Neural cell (in vitro differentiated cells): ENCODE measurements at regions not wholly inside any gene's neighbourhood (a gene's known extent, or its start where the extent isn't known, plus 50 kb on each side); places are given as distances from the start of the nearest gene placed in this dataset.

Experiments
- small RNA-seq, 3 experiments: library from RNA; depleted of rRNA; stranded (forward); fragments of <200 nt; gene quantifications; one replicate each; pipeline ENCODE3, GENCODE V24; 2012

Small RNA genes in the stretch of these regions (small RNA-seq; reads per million reads assigned to genes)
- gene RF00004, result 0 to 0.08 (median 0) reads per million in 3 experiments
